Keratinocyte (primary cell): ENCODE measurements at regions not wholly inside any gene's neighbourhood (a gene's known extent, or its start where the extent isn't known, plus 50 kb on each side); places are given as distances from the start of the nearest gene placed in this dataset.

Experiments used
- EZH2 ChIP-seq: IDR thresholded peaks from one replicate; pipeline ENCODE4 v1.6.1; 2012; ENCODE audit warnings: inconsistent platforms, mild to moderate bottlenecking, low read length, moderate library complexity
- TF ChIP-seq, protein P1 (sequence below), 3 experiments: IDR thresholded peaks in 1 of 3; conservative IDR thresholded peaks in 1 of 3; optimal IDR thresholded peaks in 1 of 3; 2 replicates in 2 of 3; 3 replicates in 1 of 3; pipeline versions ENCODE3 to v1.5.1; 2011; ENCODE audit warnings: low read length in 3 of 3, mild to moderate bottlenecking in 3 of 3, moderate library complexity in 2 of 3, control low read depth in 1 of 3, inconsistent platforms in 1 of 3; ENCODE audit not compliant: insufficient read depth in 2 of 3; ENCODE audit errors: extremely low read depth in 1 of 3

DNA sequence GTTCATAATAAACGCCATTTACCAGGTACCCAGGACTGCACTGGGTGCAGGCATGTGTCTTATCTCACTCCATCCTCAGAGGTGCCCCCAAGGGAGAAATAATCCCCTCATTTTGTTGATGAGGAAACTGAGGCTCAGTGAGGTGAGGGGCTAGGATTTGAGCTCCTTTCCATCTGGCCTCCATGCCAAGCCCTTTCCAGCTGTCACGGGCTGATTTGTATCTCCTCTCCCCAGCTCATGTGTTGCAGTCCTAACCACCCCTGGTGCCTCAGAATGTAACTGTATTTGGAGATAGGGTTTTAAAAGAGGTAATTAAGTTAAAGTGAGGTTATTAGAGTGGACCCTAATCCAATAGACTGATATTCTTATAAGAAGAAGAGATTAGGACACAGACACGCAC, 137.3 kb downstream of the MYCN start:
- TF ChIP-seq, protein P1, sequence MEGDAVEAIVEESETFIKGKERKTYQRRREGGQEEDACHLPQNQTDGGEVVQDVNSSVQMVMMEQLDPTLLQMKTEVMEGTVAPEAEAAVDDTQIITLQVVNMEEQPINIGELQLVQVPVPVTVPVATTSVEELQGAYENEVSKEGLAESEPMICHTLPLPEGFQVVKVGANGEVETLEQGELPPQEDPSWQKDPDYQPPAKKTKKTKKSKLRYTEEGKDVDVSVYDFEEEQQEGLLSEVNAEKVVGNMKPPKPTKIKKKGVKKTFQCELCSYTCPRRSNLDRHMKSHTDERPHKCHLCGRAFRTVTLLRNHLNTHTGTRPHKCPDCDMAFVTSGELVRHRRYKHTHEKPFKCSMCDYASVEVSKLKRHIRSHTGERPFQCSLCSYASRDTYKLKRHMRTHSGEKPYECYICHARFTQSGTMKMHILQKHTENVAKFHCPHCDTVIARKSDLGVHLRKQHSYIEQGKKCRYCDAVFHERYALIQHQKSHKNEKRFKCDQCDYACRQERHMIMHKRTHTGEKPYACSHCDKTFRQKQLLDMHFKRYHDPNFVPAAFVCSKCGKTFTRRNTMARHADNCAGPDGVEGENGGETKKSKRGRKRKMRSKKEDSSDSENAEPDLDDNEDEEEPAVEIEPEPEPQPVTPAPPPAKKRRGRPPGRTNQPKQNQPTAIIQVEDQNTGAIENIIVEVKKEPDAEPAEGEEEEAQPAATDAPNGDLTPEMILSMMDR (optimal IDR thresholded peaks at IDR 0.05 in 1 of 3, IDR thresholded peaks at IDR 0.05 in 1 of 3, conservative IDR thresholded peaks at IDR 0.05 in 1 of 3; ENCODE audit: extremely low read depth in 1 of 3, insufficient read depth in 2 of 3, low read length in 3 of 3) = no peak
- TF ChIP-seq EZH2 = no peak
